ENCODE measurements at regions not wholly inside any gene's neighbourhood (a gene's known extent, or its start where the extent isn't known, plus 50 kb on each side); places are given as distances from the start of the nearest gene placed in this dataset.

DNA sequence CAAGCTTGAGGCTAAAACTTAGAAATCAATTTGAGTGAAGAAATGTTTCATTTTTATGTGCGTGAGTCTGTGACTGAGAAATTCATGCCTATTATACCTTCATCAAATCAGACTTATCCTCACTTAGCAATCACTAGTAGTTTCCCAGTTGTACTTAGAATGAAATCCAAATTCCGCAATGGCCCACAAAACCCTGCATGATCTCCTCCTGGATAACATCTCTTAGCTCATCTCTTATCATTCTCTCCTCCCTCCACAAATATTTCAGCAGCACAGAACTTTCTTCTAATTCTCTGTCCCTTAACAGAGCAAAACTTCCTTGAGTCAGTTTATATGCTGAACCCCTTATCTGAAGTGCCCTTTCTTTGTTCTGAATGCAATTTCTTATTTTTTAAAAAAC lies 198.8 kb upstream of the TGFBR2 start:
- intact Hi-C loops (cut with micrococcal nuclease), result no loop called here
- no peaks in the 10 kb centered on the region for H3K27me3 Mint-ChIP-seq (ENCODE audit: insufficient read depth)
- peaks cover 9% of the 10 kb centered on the region for H3K36me3 Mint-ChIP-seq (ENCODE audit: low read depth)
- H3K4me3 Mint-ChIP-seq, result no peak overlapping the region
- DNase-seq (ENCODE audit: low spot score), result no peak
- H3K9me3 Mint-ChIP-seq, result peaks cover 31% of the 10 kb centered on the region
- no peaks in the 10 kb centered on the region for H3K4me1 Mint-ChIP-seq (ENCODE audit: low read depth)
- no peak overlapping the region for H3K27ac Mint-ChIP-seq

- H3K36me3 Mint-ChIP-seq (ENCODE audit: low read depth), result peaks cover 9% of the 10 kb centered on the region
- no peak overlapping the region for H3K4me3 Mint-ChIP-seq
- intact Hi-C loops (cut with micrococcal nuclease), result no loop called here
- no peak overlapping the region for H3K27ac Mint-ChIP-seq
- no peaks in the 10 kb centered on the region for H3K27me3 Mint-ChIP-seq (ENCODE audit: insufficient read depth)
- H3K9me3 Mint-ChIP-seq, result peaks cover 31% of the 10 kb centered on the region
- no peak for DNase-seq (ENCODE audit: low spot score)
- H3K4me1 Mint-ChIP-seq (ENCODE audit: low read depth), result no peaks in the 10 kb centered on the region
Measured at GRCh38 chr3:30408105-30408557, 198.3 kb upstream of the TGFBR2 start.

DNA sequence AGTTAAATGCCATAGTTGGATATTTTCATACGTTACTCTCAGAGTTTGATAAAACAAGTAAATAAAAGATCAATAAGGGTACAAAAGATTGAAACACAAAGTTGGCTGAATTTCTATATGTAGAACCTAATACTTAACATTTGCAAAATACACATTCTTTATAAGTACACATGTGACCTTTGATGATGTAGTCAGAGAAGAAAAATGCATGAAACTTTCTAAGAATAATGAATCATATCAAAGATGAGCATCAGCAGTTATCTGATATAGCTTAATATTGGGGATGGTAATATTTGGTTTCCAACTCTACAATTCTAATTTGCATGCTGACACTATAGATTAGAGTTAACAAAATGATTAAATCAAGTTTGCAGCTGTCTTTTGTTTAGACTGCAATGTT lies 188.0 kb upstream of the TGFBR2 start:
- Mint-ChIP-seq H3K36me3 (ENCODE audit: low read depth) (peaks cover 4% of the 10 kb centered on the region), H3K9me3 (peaks cover 18% of the 10 kb centered on the region), H3K4me3 (no peak overlapping the region), H3K27ac (no peak overlapping the region), H3K4me1 (ENCODE audit: low read depth) (no peaks in the 10 kb centered on the region), H3K27me3 (ENCODE audit: insufficient read depth) (no peaks in the 10 kb centered on the region)
- intact Hi-C loops (cut with micrococcal nuclease), result no loop called here
- no peak for DNase-seq (ENCODE audit: low spot score)

GRCh38 chr3:30421266-30421665 lies 185.1 kb upstream of the TGFBR2 start:
- peaks cover 2% of the 10 kb centered on the region for H3K36me3 Mint-ChIP-seq (ENCODE audit: low read depth)
- H3K27me3 Mint-ChIP-seq (ENCODE audit: insufficient read depth), result no peaks in the 10 kb centered on the region
- intact Hi-C loops (cut with micrococcal nuclease), result no loop called here
- H3K27ac Mint-ChIP-seq, result no peak overlapping the region
- DNase-seq (ENCODE audit: low spot score), result no peak
- no peaks in the 10 kb centered on the region for H3K4me1 Mint-ChIP-seq (ENCODE audit: low read depth)
- no peak overlapping the region for H3K4me3 Mint-ChIP-seq
- H3K9me3 Mint-ChIP-seq, result peaks cover 16% of the 10 kb centered on the region

DNA sequence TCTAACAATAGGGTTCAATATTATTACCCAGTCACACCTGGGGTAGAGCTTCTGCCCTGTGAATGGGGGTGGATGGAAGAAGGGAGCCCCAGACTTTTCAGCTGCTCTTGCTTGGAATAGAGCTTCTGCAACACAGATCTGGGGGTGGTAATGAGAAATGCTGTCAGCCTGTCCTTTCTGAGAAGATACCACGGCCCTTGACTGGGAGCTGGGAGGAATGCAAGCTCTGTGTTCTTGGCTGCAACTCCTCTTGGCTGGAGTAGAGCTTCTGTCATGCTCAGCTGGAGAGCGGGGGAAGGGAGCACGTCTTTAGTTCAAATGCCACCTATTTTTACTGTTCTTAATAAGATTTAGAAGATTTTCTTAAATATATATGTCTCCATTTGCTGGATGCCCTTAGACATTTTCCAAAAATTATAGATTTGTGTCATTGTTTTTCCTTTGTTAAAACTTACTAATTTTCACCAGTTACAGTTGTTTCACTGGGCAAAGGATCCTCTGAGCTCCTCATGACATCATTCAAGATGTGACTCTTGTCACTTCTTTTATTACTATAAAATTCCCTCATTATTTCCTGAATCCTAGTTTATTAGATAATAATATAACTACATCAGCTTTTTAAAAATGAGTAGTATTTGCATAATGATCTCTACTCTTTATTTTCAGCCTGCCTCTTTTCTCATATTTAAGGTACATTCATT lies 180.0 kb upstream of the TGFBR2 start:
- Mint-ChIP-seq H3K9me3 (peaks cover 18% of the 10 kb centered on the region), H3K36me3 (ENCODE audit: low read depth) (peaks cover 4% of the 10 kb centered on the region), H3K4me1 (ENCODE audit: low read depth) (no peaks in the 10 kb centered on the region), H3K4me3 (no peak overlapping the region), H3K27me3 (ENCODE audit: insufficient read depth) (no peaks in the 10 kb centered on the region), H3K27ac (no peak overlapping the region)
- intact Hi-C loops (cut with micrococcal nuclease), result no loop called here
- DNase-seq (ENCODE audit: low spot score), result no peak

- H3K27me3 Mint-ChIP-seq (ENCODE audit: insufficient read depth), result no peaks in the 10 kb centered on the region
- peaks cover 3% of the 10 kb centered on the region for H3K36me3 Mint-ChIP-seq (ENCODE audit: low read depth)
- no peak for DNase-seq (ENCODE audit: low spot score)
- intact Hi-C loops (cut with micrococcal nuclease), result no loop called here
- H3K27ac Mint-ChIP-seq, result no peak overlapping the region
- H3K4me3 Mint-ChIP-seq, result no peak overlapping the region
- peaks cover 15% of the 10 kb centered on the region for H3K9me3 Mint-ChIP-seq
- no peaks in the 10 kb centered on the region for H3K4me1 Mint-ChIP-seq (ENCODE audit: low read depth)
Measured at GRCh38 chr3:30428251-30428650, 178.2 kb upstream of the TGFBR2 start.

- H3K27me3 Mint-ChIP-seq (ENCODE audit: insufficient read depth), result no peaks in the 10 kb centered on the region
- peaks cover 1% of the 10 kb centered on the region for H3K9me3 Mint-ChIP-seq
- H3K36me3 Mint-ChIP-seq (ENCODE audit: low read depth), result peaks cover 4% of the 10 kb centered on the region
- DNase-seq (ENCODE audit: low spot score), result no peak
- no peak overlapping the region for H3K27ac Mint-ChIP-seq
- H3K4me3 Mint-ChIP-seq, result peak overlapping the region; percentile 69
- intact Hi-C loops (cut with micrococcal nuclease), result loop anchor here (5.0 kb wide), 1 partner anchor 84 kb away; no protein-coding TSS in a partner anchor
- H3K4me1 Mint-ChIP-seq (ENCODE audit: low read depth), result peaks cover 24% of the 10 kb centered on the region
Measured at GRCh38 chr3:30435861-30436331, 170.5 kb upstream of the TGFBR2 start.

DNA sequence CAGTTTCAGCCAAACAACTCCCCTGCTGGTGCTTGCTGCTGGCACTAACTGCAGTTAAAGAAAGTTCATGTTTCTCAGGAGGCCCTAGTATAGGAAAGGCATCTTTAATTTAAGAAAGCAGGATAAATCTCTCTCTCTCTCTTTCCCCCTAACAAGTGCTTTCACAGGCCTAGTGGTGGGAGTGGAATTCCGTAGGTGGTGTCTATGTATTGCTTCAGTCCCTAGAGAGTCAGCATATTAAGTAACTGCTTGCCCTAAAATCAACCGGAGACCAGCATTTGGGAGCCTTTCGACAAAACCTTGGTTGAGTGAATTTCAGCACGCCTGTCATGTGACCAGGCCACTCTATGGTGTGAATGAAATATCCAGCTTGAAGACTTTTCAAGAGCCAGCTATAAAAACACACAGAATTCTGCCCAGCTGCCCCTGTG lies 169.2 kb upstream of the TGFBR2 start:
- Mint-ChIP-seq H3K9me3 (peaks cover 8% of the 10 kb centered on the region), H3K4me1 (ENCODE audit: low read depth) (peaks cover 24% of the 10 kb centered on the region), H3K27ac (no peak overlapping the region), H3K27me3 (ENCODE audit: insufficient read depth) (no peaks in the 10 kb centered on the region), H3K4me3 (no peak overlapping the region), H3K36me3 (ENCODE audit: low read depth) (peaks cover 4% of the 10 kb centered on the region)
- intact Hi-C loops (cut with micrococcal nuclease), result loop anchor here (5.0 kb wide), 1 partner anchor 85 kb away; no protein-coding TSS in a partner anchor
- DNase-seq (ENCODE audit: low spot score), result no peak

- Mint-ChIP-seq H3K4me3 (no peak overlapping the region), H3K9me3 (peaks cover 8% of the 10 kb centered on the region), H3K36me3 (ENCODE audit: low read depth) (peaks cover 4% of the 10 kb centered on the region), H3K27ac (no peak overlapping the region), H3K27me3 (ENCODE audit: insufficient read depth) (no peaks in the 10 kb centered on the region), H3K4me1 (ENCODE audit: low read depth) (peaks cover 24% of the 10 kb centered on the region)
- intact Hi-C loops (cut with micrococcal nuclease), result loop anchor here (5.0 kb wide), 1 partner anchor 86 kb away; no protein-coding TSS in a partner anchor
- DNase-seq (ENCODE audit: low spot score), result no peak
Measured at GRCh38 chr3:30438126-30438525, 168.3 kb upstream of the TGFBR2 start.

GRCh38 chr3:30439451-30440053 lies 166.8 kb upstream of the TGFBR2 start:
- intact Hi-C loops (cut with micrococcal nuclease), result loop anchor here (5.0 to 10.0 kb wide), 2 partner anchors 87 to 325 kb away; no protein-coding TSS in a partner anchor
- H3K27ac Mint-ChIP-seq, result no peak overlapping the region
- peaks cover 4% of the 10 kb centered on the region for H3K36me3 Mint-ChIP-seq (ENCODE audit: low read depth)
- DNase-seq (ENCODE audit: low spot score), result no peak
- peaks cover 8% of the 10 kb centered on the region for H3K9me3 Mint-ChIP-seq
- H3K27me3 Mint-ChIP-seq (ENCODE audit: insufficient read depth), result no peaks in the 10 kb centered on the region
- H3K4me1 Mint-ChIP-seq (ENCODE audit: low read depth), result peaks cover 24% of the 10 kb centered on the region
- no peak overlapping the region for H3K4me3 Mint-ChIP-seq

- Mint-ChIP-seq H3K36me3 (ENCODE audit: low read depth) (peaks cover 4% of the 10 kb centered on the region), H3K27me3 (ENCODE audit: insufficient read depth) (no peaks in the 10 kb centered on the region), H3K9me3 (peaks cover 8% of the 10 kb centered on the region), H3K4me3 (no peak overlapping the region), H3K27ac (no peak overlapping the region), H3K4me1 (ENCODE audit: low read depth) (peaks cover 19% of the 10 kb centered on the region)
- no peak for DNase-seq (ENCODE audit: low spot score)
- intact Hi-C loops (cut with micrococcal nuclease), result loop anchor here (10.0 kb wide), 1 partner anchor 325 kb away; no protein-coding TSS in a partner anchor
Measured at GRCh38 chr3:30440147-30440604, 166.2 kb upstream of the TGFBR2 start.

- Mint-ChIP-seq H3K9me3 (peaks cover 8% of the 10 kb centered on the region), H3K27ac (no peak overlapping the region), H3K4me1 (ENCODE audit: low read depth) (peaks cover 12% of the 10 kb centered on the region), H3K27me3 (ENCODE audit: insufficient read depth) (no peaks in the 10 kb centered on the region), H3K4me3 (no peak overlapping the region), H3K36me3 (ENCODE audit: low read depth) (peaks cover 4% of the 10 kb centered on the region)
- intact Hi-C loops (cut with micrococcal nuclease), result loop anchor here (10.0 kb wide), 1 partner anchor 326 kb away; no protein-coding TSS in a partner anchor
- DNase-seq (ENCODE audit: low spot score), result no peak
Measured at GRCh38 chr3:30440880-30441279, 165.5 kb upstream of the TGFBR2 start.

Measured in activated T-helper 1 cell treated with anti-CD3 and anti-CD28 coated beads, Interleukin-12 subunit alpha, Interleukin-12 subunit beta, Interleukin-2, Interleukin-4 antibody, amounts not matched to agents 30 ng/mL and 10 ng/mL and 1 ng/mL, durations not matched to agents 14 hours and 24 hours and 36 hours (primary cell).